Fibroblast of villous mesenchyme (primary cell): ENCODE measurements at regions not wholly inside any gene's neighbourhood (a gene's known extent, or its start where the extent isn't known, plus 50 kb on each side); places are given as distances from the start of the nearest gene placed in this dataset.
"Not testable (repeated sequence)": the region's sequence is repeated elsewhere in the genome, so short reads cannot be mapped to it uniquely, and the experiment has no call there.

Experiments
- DNase-seq: peaks from one replicate; pipeline ENCODE4 v3.0.0-alpha.2; 2010; ENCODE audit warnings: low read depth
- H3K4me3 ChIP-seq: 2 replicates; pipeline ENCODE4 v1.5.1; 2011; ENCODE audit warnings: low read depth, mild to moderate bottlenecking, low read length
- CTCF ChIP-seq: IDR thresholded peaks from 2 replicates; pipeline ENCODE4 v1.5.1; 2012; ENCODE audit warnings: low read depth, mild to moderate bottlenecking, low read length; ENCODE audit not compliant: insufficient read depth

- H3K4me3 ChIP-seq, result no peak overlapping the region
- no peak for DNase-seq
- TF ChIP-seq CTCF, result no peak
Measured at GRCh38 chr6:9128970-9129369, 693.6 kb upstream of the SLC35B3 start.

GRCh38 chr6:9126878-9127560 lies 691.7 kb upstream of the SLC35B3 start:
- H3K4me3 ChIP-seq, result no peak overlapping the region
- DNase-seq, result peak; percentile 34
- TF ChIP-seq CTCF, result no peak

GRCh38 chr6:9126034-9126433 lies 690.7 kb upstream of the SLC35B3 start:
- not testable (repeated sequence) for H3K4me3 ChIP-seq, DNase-seq

- no peak overlapping the region for H3K4me3 ChIP-seq
- no peak for TF ChIP-seq CTCF
- no peak for DNase-seq
Measured at GRCh38 chr6:9121549-9121948, 686.2 kb upstream of the SLC35B3 start.

- peak; percentile 5 for DNase-seq
- H3K4me3 ChIP-seq, result no peak overlapping the region
- no peak for TF ChIP-seq CTCF
Measured at GRCh38 chr6:9116026-9116425, 680.7 kb upstream of the SLC35B3 start.

- TF ChIP-seq CTCF, result no peak
- H3K4me3 ChIP-seq, result no peak overlapping the region
- DNase-seq, result no peak
Measured at GRCh38 chr6:9112544-9112943, 677.2 kb upstream of the SLC35B3 start.

- TF ChIP-seq CTCF, result no peak
- no peak for DNase-seq
- H3K4me3 ChIP-seq, result no peak overlapping the region
Measured at GRCh38 chr6:9103876-9104521, 668.7 kb upstream of the SLC35B3 start.
